CD4-positive, alpha-beta T cell treated with Interleukin-10 for 1 hour (primary cell): ENCODE measurements at regions not wholly inside any gene's neighbourhood (a gene's known extent, or its start where the extent isn't known, plus 50 kb on each side); places are given as distances from the start of the nearest gene placed in this dataset.

Experiments used
- DNase-seq: peaks from one replicate; pipeline ENCODE4 v3.0.0-alpha.2; 2020

- no peak for DNase-seq
These were observed 67.8 kb upstream of the MYOCD start for GRCh38 chr17:12597895-12598294.

- no peak for DNase-seq
These were observed 66.3 kb upstream of the MYOCD start for GRCh38 chr17:12599186-12599920.

GRCh38 chr17:12600349-12600748 lies 65.3 kb upstream of the MYOCD start:
- DNase-seq: no peak

GRCh38 chr17:12603566-12603965 lies 62.1 kb upstream of the MYOCD start:
- DNase-seq: no peak

- no peak for DNase-seq
These were observed 60.5 kb upstream of the MYOCD start for GRCh38 chr17:12605222-12605621.

- no peak for DNase-seq
These were observed 52.1 kb upstream of the MYOCD start for GRCh38 chr17:12613566-12613965.
